Activated naive CD8-positive, alpha-beta T cell treated with anti-CD3 and anti-CD28 coated beads for 36 hours (primary cell): ENCODE measurements at regions not wholly inside any gene's neighbourhood (a gene's known extent, or its start where the extent isn't known, plus 50 kb on each side); places are given as distances from the start of the nearest gene placed in this dataset.
"Not testable (repeated sequence)": the region's sequence is repeated elsewhere in the genome, so short reads cannot be mapped to it uniquely, and the experiment has no call there.

ENCODE experiments used
- DNase-seq: peaks from one replicate; pipeline ENCODE4 v3.0.0; 2021
- H3K27ac Mint-ChIP-seq: one replicate; pipeline ENCODE4 v1.8.0; 2022; ENCODE audit warnings: mild to moderate bottlenecking, moderate library complexity, mixed read lengths
- H3K27me3 Mint-ChIP-seq: one replicate; pipeline ENCODE4 v1.8.0; 2022; ENCODE audit warnings: mild to moderate bottlenecking, mixed read lengths
- H3K36me3 Mint-ChIP-seq: one replicate; pipeline ENCODE4 v1.8.0; 2021; ENCODE audit warnings: mild to moderate bottlenecking, mixed read lengths
- H3K4me1 Mint-ChIP-seq: one replicate; pipeline ENCODE4 v1.8.0; 2021; ENCODE audit warnings: mixed read lengths
- H3K4me3 Mint-ChIP-seq: one replicate; pipeline ENCODE4 v1.8.0; 2022; ENCODE audit warnings: mild to moderate bottlenecking, moderate library complexity, mixed read lengths
- H3K9me3 Mint-ChIP-seq: one replicate; pipeline ENCODE4 v1.8.0; 2022; ENCODE audit warnings: mixed read lengths

DNA sequence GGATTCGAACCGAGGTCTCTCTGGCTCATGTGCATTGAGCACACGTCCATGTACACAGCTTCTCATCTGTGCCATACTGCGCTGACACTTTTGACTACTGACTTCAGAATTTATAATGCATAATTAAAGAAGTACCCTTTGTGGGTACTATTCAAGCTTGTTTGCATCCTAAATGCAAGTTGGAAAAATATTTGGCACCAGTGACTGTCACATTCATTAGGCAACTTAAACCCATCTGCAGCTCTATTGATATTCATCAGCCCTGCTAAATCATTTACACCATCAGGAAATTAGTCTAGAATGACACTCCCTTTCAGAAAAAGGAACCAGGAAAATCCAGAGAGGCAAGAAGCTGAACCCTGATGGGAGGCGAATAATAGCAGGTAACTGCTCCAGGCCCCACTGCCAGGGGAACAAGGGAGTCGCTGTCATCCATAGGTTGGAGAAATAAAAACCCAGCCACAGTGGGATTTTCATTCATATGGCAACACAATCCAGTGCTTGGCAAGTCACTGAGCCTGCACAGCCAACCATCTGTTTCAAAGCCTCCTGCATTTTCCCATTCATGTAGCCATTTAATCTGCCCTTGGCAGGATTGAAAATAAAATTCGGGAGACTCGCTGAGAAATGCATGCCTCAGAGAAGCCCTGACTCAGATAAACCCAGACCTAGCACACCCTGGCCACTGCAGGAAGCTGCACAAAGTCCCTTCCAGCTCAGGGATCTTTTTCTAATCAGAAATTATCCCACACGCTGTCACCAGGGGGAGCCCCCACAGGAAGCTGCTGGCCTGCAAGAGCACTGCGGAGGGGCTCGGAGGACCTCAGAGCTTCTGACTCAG, 103.0 kb upstream of the VEPH1 start:
- Mint-ChIP-seq H3K4me3 (no peak overlapping the region), H3K9me3 (no peaks in the 10 kb centered on the region), H3K36me3 (no peaks in the 10 kb centered on the region), H3K27me3 (peaks cover 19% of the 10 kb centered on the region), H3K27ac (no peak overlapping the region), H3K4me1 (peaks cover 8% of the 10 kb centered on the region)
- DNase-seq = peak; percentile 74

DNA sequence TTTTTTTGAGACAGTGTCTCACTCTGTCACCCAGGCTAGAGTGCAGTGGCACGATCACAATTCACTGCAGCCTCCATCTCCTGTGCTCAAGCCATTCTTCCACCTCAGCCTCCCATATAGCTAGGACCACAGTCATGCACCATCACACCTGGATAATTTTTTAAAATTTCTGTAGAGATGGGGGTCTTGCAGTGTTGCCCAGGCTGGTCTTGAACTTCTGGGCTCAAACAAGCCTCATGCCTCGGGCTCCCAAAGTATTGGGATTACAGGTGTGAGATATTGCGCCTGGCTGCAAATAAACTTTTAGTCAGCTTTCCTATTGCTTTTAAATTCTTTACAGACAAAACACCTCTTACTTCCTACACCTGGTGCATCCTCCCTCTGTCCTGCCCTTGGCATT, 102.1 kb upstream of the VEPH1 start:
- no peak overlapping the region for H3K4me3 Mint-ChIP-seq
- H3K27me3 Mint-ChIP-seq = peaks cover 19% of the 10 kb centered on the region
- no peak for DNase-seq
- H3K4me1 Mint-ChIP-seq = peaks cover 8% of the 10 kb centered on the region
- H3K27ac Mint-ChIP-seq = no peak overlapping the region
- no peaks in the 10 kb centered on the region for H3K9me3 Mint-ChIP-seq
- no peaks in the 10 kb centered on the region for H3K36me3 Mint-ChIP-seq

DNA sequence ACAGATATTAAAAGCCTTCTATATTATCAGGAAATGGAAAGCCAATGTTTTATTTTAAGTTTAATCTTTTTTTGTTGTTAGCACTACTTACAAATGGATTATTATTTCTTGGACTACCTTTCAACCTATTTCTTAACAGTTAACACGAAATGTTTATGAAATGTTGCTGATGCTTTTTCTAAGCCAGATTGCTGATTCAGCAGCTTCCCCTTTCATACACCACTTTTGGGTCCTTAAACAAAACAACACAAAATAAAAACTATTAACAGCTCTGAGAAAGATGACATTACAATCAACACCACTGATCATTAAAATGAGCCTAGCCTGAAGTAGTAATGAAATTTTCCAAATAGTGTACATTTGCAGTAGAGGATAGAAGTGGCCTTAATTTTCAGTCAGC, 99.2 kb upstream of the VEPH1 start:
- no peak for DNase-seq
- H3K4me3 Mint-ChIP-seq = no peak overlapping the region
- H3K36me3 Mint-ChIP-seq = no peaks in the 10 kb centered on the region
- no peaks in the 10 kb centered on the region for H3K9me3 Mint-ChIP-seq
- H3K27ac Mint-ChIP-seq = no peak overlapping the region
- H3K4me1 Mint-ChIP-seq = peaks cover 4% of the 10 kb centered on the region
- H3K27me3 Mint-ChIP-seq = peaks cover 18% of the 10 kb centered on the region

DNA sequence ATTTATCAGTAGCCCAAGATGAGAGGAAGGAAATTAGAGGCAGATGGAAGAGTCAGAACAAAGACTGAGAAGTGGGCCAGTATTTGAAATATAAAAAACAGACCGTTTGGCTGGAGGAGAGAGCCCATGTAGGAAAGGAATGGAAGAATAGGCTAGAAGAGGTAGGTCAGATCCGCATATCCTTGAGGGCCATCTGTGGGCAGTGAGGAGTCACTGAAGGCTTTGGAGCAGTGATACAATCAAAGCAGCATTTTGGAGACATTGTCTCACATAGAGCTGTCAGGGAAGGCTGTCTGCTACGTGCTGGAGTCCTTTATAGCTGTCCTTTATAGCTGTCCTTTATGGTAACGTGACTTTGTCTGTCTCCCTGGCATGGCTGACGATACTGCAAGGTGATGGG, 92.0 kb upstream of the VEPH1 start:
- Mint-ChIP-seq H3K4me1 (no peaks in the 10 kb centered on the region), H3K36me3 (no peaks in the 10 kb centered on the region), H3K27ac (no peak overlapping the region), H3K4me3 (no peak overlapping the region), H3K9me3 (no peaks in the 10 kb centered on the region), H3K27me3 (peaks cover 23% of the 10 kb centered on the region)
- DNase-seq = no peak

DNA sequence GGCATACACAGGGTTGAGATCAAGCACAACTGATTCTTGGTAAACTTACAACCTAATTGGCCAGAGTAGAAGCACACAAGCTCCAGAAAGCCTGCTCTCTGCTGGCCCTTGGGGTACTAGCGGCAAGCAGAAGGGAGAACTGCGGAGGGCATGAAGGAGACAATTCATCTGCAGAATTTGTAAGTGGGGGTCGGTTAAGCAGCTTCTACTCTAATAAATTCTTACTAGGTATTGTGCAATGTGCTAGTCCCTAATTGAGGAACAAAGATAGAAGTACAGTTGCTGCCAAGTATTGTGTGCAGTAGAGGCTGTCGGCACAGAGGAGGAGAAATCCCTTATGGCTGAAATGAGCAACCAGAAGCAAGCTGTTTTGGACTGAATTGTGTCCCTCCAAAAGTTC, 91.2 kb upstream of the VEPH1 start:
- Mint-ChIP-seq H3K36me3 (no peaks in the 10 kb centered on the region), H3K9me3 (no peaks in the 10 kb centered on the region), H3K4me1 (no peaks in the 10 kb centered on the region), H3K27me3 (peaks cover 23% of the 10 kb centered on the region), H3K27ac (no peak overlapping the region), H3K4me3 (no peak overlapping the region)
- DNase-seq = no peak

DNA sequence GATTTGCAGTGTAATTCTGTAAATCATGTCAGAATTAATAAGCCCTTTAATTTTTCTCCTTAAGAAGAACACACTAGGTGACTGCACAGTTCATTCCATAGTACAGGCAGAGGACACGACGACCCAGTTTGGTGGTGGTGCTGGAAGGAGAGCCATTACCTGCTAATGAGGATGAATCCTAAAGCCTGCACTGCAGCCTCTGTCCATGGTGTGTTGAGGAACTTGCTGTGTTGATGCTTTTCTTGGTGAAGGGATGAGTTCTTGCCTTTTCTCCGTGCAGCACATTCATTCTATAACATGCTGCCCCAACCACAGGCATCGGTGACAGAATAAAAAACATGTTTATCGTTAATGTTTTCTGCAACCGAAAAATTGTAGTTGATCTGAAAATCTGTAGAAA, 89.6 kb upstream of the VEPH1 start:
- no peak for DNase-seq
- Mint-ChIP-seq H3K36me3 (no peaks in the 10 kb centered on the region), H3K4me1 (no peaks in the 10 kb centered on the region), H3K4me3 (no peak overlapping the region), H3K27me3 (peaks cover 19% of the 10 kb centered on the region), H3K9me3 (no peaks in the 10 kb centered on the region), H3K27ac (no peak overlapping the region)

DNA sequence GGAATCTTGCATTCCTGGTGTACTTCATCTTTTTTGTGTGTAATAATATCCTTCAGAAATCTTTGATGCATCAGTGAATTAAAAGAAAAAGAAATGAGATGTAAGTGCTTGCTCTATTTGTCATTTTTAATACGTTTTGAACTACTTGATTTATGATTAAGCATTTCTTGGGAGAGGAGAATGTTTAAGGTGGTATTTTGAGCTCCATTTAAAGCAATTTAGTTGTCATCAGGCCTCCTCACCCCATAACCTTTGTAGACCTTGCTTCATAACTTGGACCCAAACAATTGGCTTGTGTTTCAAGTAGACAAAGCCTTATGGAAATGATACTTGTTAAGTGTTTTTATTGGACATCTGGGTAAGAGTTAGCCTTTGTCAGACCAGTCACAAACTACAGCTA, 87.1 kb upstream of the VEPH1 start:
- H3K36me3 Mint-ChIP-seq = no peaks in the 10 kb centered on the region
- no peak for DNase-seq
- H3K27me3 Mint-ChIP-seq = peaks cover 19% of the 10 kb centered on the region
- no peaks in the 10 kb centered on the region for H3K4me1 Mint-ChIP-seq
- H3K9me3 Mint-ChIP-seq = no peaks in the 10 kb centered on the region
- H3K4me3 Mint-ChIP-seq = no peak overlapping the region
- no peak overlapping the region for H3K27ac Mint-ChIP-seq

DNA sequence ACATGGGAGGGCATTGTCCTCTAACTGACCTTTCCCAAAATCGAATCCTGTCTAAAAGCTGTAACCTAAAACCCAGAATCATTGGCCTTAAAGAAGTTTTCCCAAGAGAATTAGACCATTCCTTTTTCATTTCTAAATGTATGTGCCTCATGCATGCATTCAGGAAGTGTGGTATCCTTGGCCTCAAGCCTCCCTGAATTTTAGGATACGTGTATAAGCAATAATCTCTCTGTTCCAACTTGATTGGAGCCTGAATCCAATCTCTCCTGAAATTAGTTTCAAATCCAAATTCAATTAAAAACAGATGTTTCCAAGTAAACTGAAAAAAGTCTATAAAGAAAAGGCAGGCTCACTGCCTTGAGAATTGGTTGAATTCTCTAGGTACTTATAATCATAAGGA, 86.0 kb upstream of the VEPH1 start:
- no peaks in the 10 kb centered on the region for H3K9me3 Mint-ChIP-seq
- no peak overlapping the region for H3K4me3 Mint-ChIP-seq
- no peaks in the 10 kb centered on the region for H3K36me3 Mint-ChIP-seq
- no peak overlapping the region for H3K27ac Mint-ChIP-seq
- DNase-seq = no peak
- peaks cover 11% of the 10 kb centered on the region for H3K27me3 Mint-ChIP-seq
- H3K4me1 Mint-ChIP-seq = no peaks in the 10 kb centered on the region

DNA sequence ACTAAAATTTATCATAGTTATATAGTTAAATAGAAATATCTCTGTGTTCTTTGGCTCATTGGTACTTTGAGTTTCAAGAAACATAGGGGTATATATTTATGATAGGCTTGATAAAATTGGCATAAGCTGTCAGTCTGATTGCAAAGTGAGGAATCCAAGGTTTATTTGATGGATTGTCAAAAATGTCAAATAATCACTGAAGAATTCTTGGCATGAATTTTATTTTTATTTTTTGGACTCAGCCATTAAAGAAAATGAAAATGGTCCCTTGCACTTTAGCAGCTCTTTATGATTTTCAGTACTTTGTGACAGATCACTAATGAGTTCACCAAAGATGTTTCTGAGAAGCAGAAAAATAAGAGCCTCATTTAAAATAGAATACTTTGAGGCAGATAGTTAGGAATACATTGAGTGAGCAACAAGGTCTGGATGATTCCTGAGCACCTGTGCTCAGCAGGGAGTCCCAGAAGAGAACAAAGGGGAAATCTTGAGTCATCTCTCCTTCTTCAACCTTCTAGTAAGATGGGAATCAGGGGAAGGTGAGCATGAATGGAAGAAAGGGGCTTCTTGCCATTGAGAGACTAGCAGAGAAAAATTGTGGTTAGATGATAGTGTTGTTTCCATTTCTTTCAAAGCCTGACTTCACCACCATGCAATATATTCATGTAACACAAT, 85.3 kb upstream of the VEPH1 start:
- Mint-ChIP-seq H3K27ac (no peak overlapping the region), H3K36me3 (no peaks in the 10 kb centered on the region), H3K4me3 (no peak overlapping the region), H3K4me1 (no peaks in the 10 kb centered on the region), H3K27me3 (peaks cover 10% of the 10 kb centered on the region), H3K9me3 (no peaks in the 10 kb centered on the region)
- no peak for DNase-seq

DNA sequence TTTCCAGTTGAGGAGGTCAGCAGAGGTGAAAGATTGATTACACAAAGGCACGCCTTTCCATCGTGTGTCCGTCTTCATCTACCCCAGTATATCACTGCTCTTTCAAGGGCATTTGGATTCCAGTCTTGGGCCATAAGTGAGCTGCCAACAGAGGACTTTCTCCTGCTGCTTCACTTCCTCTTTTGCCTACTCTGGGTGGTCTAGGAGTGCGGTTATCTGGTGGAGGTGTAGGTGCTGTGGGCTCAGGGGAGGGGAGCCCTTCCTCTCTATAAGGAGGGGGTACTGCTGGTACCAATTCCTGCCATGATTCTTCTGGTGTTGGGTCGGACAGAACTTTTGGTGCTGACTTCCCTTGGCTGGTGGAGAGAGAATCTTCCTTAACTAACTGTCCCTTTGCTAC, 83.1 kb upstream of the VEPH1 start:
- Mint-ChIP-seq H3K9me3 (no peaks in the 10 kb centered on the region), H3K36me3 (no peaks in the 10 kb centered on the region), H3K4me1 (no peaks in the 10 kb centered on the region), H3K27me3 (peaks cover 8% of the 10 kb centered on the region), H3K4me3 (no peak overlapping the region), H3K27ac (no peak overlapping the region)
- DNase-seq = no peak

DNA sequence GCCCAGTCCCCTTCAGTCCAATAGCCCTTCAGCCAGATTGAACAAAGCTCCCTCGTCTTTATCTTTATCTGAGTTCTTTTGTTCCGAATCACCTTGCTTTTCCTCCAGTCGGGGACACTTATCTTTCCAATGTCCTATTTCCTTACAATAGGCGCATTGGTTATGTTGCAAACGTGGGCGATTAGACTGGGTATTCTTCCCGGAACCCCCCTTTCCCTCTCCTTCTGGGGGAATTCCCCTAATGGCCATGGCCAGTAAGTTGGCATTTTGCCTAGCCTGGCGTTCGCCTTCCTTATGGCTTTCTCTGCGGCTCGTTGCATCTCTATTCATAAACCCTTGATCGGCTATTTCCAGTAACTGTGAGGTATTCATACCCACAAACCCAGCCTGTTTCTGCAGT, 82.2 kb upstream of the VEPH1 start:
- H3K27ac Mint-ChIP-seq = no peak overlapping the region
- H3K9me3 Mint-ChIP-seq = no peaks in the 10 kb centered on the region
- H3K4me3 Mint-ChIP-seq = no peak overlapping the region
- DNase-seq = no peak
- H3K36me3 Mint-ChIP-seq = no peaks in the 10 kb centered on the region
- no peaks in the 10 kb centered on the region for H3K4me1 Mint-ChIP-seq
- peaks cover 8% of the 10 kb centered on the region for H3K27me3 Mint-ChIP-seq

DNA sequence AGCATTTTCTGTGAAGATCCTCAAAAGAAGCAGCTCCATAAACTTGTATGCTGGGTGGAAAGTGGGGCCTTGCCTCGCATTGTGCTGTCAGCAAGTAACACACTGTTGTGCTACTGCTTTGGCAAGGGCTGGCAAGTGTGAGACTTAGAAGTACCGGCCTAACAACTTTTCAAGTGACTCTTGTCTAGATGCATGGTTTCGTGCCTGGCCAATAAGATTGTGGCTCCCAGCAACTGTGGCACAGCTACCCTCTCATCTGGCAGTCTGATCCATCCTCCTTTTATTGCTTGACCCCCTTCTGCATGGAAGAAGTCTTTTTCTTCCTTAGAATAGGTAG, 79.4 kb upstream of the VEPH1 start:
- H3K36me3 Mint-ChIP-seq = no peaks in the 10 kb centered on the region
- no peak overlapping the region for H3K27ac Mint-ChIP-seq
- H3K9me3 Mint-ChIP-seq = no peaks in the 10 kb centered on the region
- H3K27me3 Mint-ChIP-seq = peaks cover 11% of the 10 kb centered on the region
- H3K4me3 Mint-ChIP-seq = no peak overlapping the region
- no peak for DNase-seq
- no peaks in the 10 kb centered on the region for H3K4me1 Mint-ChIP-seq

DNA sequence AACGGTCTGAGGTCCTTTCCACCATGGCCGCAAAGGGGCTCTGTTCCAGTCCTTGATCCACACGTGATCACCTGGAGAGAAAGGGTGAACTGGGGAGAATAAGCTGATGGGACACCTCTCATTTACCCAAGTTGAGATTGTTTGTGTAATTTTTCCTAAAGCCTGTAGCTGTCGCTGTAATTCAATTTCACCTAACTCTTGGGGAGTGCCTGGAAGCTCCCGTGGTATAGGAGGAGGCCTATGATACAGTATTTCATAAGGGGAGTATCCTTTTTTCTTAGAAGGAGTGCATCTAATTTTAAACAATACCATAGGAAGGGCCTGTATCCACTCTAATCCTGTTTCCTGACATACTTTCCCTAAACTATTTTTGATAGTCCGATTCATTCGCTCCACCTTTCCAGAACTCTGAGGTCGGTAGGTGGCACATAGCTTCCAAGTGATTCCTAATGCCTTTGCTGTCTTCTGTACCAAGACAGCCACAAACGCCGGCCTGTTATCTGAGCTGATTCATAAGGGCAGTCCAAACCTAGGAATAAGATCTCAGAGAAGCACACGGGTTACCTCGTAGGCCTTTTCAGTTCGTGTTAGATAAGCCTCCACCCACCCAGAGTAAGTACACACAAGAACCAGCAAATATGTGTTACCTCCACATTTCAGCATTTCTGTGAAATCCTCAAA, 78.9 kb upstream of the VEPH1 start:
- not testable (repeated sequence) for H3K4me1 Mint-ChIP-seq, DNase-seq, H3K36me3 Mint-ChIP-seq, H3K9me3 Mint-ChIP-seq, H3K4me3 Mint-ChIP-seq, H3K27ac Mint-ChIP-seq
- H3K27me3 Mint-ChIP-seq = peaks cover 11% of the 10 kb centered on the region

DNA sequence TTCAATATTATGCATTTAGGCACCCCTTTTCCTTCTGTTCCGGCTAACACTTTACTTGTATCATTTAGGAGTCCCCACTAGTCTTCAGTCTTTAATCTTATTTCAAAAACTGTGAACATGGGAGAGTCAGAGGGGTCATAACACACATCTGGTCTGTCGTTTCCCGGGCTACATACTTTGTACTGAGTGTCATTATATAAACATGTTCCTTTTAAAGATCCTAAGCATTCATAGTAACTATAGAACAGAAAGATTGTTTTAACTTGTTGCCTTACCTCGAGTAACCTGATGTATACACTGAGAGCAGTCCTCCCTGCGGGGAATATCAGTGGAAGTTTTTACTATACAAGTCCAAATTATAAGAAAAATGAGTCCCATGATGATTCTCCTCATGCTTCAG, 78.2 kb upstream of the VEPH1 start:
- Mint-ChIP-seq H3K36me3 (no peaks in the 10 kb centered on the region), H3K27ac (no peak overlapping the region), H3K4me3 (no peak overlapping the region), H3K27me3 (peaks cover 9% of the 10 kb centered on the region), H3K4me1 (no peaks in the 10 kb centered on the region), H3K9me3 (no peaks in the 10 kb centered on the region)
- no peak for DNase-seq

DNA sequence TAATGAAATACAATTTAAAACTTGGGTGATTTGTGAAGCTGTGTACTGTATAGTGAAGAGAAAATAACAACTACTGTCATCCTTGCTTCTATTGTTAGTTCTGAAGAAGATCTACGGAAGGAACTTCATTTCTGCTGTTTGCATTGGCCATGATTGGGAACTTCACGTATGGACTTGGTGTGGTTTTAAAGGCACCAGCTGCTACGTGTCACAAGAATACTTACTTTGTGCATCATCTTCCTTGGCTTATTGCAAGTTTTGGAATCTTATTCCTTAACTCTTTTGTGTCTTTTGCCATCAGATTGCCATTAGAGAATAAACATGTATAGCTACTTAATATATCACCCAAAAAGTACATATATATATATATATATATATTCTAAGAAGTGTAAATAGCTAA, 75.0 kb upstream of the VEPH1 start:
- H3K4me1 Mint-ChIP-seq = no peaks in the 10 kb centered on the region
- peaks cover 3% of the 10 kb centered on the region for H3K27me3 Mint-ChIP-seq
- no peak for DNase-seq
- no peak overlapping the region for H3K4me3 Mint-ChIP-seq
- H3K9me3 Mint-ChIP-seq = no peaks in the 10 kb centered on the region
- no peak overlapping the region for H3K27ac Mint-ChIP-seq
- no peaks in the 10 kb centered on the region for H3K36me3 Mint-ChIP-seq

DNA sequence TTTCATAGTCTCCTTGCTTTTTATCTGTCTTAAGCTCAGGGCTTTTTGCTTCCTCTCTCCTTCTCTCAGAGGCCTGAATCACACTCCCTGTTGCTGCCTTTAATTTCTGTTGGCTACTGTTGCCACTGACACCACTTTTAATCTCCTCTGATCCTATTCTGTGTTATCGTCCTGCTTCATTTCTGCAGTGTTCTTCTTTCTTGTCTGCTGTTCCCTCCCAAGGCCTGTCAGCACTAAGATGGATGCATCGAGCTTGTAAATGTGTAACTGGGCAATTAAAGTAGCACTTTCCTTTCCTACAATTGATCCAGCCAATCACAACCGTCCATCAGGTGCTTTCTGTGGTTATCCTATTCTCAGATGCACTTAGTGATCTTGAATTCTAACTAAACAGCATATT, 71.3 kb upstream of the VEPH1 start:
- H3K9me3 Mint-ChIP-seq = no peaks in the 10 kb centered on the region
- no peaks in the 10 kb centered on the region for H3K4me1 Mint-ChIP-seq
- no peak overlapping the region for H3K27ac Mint-ChIP-seq
- H3K4me3 Mint-ChIP-seq = no peak overlapping the region
- DNase-seq = no peak
- H3K36me3 Mint-ChIP-seq = no peaks in the 10 kb centered on the region
- H3K27me3 Mint-ChIP-seq = peaks cover 15% of the 10 kb centered on the region
